HG02642 (cell line): ENCODE measurements at regions not wholly inside any gene's neighbourhood (a gene's known extent, or its start where the extent isn't known, plus 50 kb on each side); places are given as distances from the start of the nearest gene placed in this dataset.
"Not testable (repeated sequence)": the region's sequence is repeated elsewhere in the genome, so short reads cannot be mapped to it uniquely, and the experiment has no call there.

Experiments used
- ATAC-seq: cut with Tn5 transposase; IDR thresholded peaks from one replicate; pipeline ENCODE4 v1.9.1; 2021; ENCODE audit warnings: mild to moderate bottlenecking; ENCODE audit not compliant: unreplicated experiment, poor library complexity

DNA sequence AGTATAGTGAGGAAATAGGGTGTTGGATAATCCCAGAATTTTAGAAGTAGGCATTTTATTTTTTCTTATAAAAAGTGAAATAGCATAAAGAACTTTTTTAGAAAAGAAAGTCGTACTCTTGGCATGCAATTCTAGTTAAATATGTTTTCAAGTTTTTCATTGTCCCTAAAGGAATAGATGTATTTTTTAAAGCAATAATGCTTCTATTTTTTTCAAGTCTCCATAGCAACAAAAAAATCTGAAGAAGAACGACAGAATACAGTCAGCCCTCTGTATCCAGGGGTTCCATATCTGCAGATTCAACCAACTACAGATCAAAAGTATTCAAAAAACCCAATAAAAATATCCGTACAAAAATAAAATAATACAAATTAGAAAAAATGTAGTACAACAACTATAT, 538.2 kb downstream of the GLUD2 start:
- ATAC-seq, result no peak

DNA sequence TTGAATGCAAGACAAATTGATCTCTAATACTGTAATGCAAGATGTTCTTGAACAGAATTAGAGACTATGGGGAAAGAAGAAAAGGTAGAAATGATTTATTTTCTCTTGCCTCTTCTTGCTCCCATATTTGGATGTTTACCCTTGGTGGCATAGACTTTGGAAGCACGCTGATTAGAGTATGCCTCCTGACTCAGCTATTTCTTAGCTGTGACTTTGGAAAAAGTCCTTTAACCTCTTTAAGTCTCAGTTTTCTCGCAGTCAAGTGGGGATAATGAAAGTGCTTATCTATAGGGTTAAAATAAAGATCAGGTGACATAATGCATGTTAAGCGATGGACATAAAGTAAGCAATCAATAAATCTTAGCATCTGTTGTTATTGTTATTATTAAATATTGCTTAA, 545.5 kb downstream of the GLUD2 start:
- no peak for ATAC-seq

DNA sequence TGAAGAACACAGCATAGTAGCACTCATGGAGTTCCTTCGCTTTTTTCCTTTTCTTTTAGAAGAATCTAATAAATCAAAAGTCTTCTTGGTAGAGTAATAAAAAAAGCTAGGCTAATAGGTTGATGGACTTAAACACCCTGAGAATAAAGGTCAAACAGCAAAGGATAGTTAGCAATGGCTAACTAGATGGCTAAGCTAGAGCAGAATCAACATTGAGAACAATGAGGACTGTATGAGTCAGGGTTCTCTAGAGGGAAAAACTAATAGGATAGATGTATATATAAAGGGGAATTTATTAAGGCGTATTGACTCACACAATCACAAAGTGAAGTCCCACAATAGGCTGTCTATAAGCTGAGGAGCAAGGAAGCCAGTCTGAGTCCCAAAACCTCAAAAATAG, 550.9 kb downstream of the GLUD2 start:
- no peak for ATAC-seq

DNA sequence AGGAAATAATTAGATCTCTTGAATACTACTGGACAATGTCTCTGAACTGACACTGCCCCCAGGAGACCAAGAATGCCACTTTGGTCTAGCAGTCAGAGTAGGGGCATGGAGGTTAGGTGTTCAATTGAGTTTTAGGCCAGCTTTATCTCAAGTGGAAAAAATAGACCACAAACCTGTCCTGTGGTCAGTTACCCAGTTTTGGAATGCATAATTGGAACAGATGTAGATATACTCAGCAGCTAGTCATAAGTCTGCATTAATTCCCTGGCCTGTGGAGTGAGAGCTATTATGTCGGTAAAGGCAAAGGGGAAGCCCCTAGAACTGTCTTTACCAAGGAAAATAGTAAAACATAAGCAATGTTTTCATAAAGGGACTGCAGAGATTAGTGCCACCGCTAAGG, 587.7 kb downstream of the GLUD2 start:
- ATAC-seq, result no peak

DNA sequence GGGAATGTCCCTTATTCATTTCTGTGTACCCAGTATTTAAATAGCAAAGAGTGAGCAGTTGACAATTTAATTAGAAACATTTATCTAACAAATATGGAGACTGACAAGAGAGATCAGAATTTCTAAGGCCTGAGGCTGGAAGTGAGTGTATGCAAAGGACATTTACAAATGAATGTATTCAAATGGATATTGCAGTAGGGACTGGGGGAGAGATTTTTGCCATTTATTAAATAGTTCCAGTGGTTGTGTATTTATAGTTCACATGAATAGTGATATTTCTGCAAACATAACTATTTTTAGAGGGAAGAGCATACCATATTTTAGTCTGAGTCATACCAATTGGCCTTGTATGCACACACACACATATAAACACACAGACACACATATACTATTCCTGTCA, 592.4 kb downstream of the GLUD2 start:
- ATAC-seq, result no peak

DNA sequence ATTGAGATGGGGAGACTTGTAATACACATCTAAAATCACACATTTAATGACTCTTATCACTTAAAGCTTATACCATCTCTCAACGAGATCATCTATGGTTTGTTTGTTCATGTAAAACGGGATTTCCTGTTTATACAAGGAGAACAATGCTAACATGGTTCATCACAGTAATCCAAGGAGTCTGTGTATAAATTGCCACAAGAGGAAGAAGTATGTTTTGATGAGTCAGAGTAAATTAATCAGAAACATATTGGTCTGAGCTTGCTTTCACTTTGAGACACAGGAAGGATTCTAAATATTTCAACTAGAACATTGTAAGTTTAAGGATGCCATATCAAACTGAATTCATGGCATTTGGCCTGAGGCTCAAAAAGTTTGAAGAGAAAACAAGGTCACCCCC, 594.1 kb downstream of the GLUD2 start:
- ATAC-seq, result no peak

DNA sequence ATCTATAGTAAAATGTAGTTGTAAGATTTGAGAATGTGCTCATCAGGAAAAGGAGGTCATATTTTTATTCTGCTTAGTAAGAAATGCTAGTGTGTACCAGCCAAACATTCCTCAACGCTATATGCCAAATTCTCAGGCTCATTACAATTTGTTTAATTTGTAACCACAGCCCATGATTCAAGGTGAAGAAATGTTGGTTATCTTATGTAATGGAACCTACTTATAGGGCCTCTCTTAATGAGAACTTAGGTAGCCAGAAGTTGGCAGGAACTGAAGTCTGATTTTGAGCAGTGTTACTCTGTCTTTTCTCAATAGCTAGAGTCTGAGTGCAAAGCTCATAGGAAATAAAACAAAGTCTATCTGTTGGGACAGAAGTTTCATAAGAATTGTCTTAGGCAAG, 595.0 kb downstream of the GLUD2 start:
- no peak for ATAC-seq

DNA sequence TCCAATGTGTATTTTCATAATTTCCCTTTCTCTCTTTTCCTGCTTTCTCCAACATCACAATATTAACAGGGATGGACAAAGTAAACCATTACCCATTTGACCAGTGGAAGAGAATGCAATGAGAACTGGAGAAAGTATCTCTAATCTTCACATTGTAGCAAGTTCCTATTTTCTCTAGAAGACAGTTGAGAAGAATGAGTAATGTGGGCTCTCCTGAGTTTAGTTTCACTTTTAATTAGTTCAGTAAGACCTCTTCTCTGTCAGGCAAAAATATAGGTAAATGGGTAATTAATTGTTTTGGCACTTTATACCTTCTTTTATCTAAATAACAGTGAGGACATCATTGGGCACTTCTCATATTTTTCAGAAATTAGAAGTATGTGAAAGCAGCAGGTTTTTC, 602.0 kb downstream of the GLUD2 start:
- ATAC-seq, result no peak

DNA sequence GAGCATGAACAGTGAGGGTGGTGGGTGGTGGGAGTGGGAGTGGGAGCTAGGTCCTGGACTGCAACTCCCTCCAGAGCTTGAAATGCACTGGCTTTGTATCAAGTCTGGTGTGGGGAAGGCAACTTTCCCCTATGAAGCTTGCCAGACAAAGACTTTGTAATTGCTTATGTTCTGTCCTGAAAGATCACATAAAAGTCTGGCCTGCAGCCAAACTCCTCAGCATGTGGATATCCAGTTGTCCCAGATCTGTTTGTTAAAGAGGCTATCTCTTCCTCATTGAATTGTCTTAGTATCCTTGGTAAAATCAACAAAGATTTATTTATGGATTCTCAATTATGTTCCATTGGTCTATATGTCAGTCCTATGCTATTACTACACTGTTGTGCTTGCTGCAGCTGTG, 607.9 kb downstream of the GLUD2 start:
- ATAC-seq, result no peak

DNA sequence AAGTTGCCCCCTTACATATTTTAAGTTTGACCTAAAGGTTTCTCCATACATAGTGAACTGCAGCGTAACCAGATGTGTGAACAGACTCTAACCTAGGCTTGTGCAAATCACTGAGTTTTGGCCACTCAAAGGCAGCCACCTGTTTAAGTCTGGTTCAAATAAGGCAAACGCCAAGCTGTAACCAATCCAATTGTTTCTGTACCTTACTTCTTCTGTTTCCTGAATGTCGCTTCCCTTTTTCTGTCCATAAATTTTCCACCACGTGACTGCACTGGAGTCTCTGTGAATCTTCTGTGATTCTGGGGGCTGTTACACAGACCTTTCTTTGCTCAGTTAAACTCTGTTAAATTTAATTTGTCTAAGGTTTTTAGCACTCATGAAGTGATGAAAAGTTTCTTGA, 618.8 kb downstream of the GLUD2 start:
- ATAC-seq, result no peak

DNA sequence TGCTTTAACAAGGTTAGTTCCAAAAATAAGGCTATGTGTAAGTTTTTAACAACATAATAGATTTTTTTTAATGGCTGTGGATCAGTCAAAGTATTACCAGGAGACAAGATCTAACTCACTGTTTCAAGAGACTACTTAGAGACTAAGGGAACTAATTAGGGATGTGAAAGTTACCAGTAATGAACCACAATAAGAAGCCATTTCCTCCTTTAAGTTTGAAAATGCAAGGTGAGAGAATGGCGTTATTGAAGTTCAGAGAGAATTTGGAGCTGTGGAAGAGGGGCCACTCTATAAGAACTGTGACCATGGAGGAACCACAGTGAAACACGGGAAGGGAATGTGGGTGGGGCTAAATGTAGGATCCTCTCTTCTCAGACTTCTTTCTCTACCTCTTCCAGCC, 624.2 kb downstream of the GLUD2 start:
- no peak for ATAC-seq

DNA sequence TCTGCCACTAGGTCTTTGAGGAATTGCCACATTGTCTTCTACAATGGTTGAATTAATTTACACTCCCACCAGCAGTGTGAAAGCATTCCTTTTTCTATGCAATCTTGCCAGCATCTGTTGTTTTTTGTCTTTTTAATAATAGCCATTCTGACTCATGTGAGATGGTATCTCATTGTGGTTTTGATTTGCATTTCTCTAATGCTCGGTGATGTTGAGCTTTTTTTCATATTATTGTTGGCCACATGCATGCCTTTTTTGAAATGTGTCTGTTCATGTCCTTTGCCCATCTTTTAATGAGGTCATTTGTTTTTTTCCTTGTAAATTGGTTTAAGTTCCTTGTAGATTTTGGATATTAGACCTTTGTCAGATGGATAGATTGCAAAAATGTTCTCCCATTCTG, 661.8 kb downstream of the GLUD2 start:
- ATAC-seq, result not testable (repeated sequence)

DNA sequence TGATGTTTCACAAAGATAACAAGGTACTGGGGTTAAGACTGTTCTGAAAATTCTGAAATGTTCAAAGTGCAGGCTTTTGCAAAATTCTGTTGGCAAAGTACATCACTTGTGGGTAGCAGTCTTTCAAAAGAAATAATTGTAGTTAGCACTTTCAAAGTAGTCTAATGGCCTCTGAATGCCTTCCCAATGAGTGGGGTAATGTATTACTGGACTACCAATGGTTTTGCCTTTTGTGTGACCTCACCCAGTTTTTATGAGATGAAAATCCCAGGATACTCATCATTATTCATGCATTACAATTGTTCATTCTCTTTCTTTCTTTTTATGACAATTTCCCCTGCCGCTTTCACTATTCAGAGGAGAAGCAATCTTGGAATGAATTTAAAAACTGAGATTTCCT, 686.1 kb downstream of the GLUD2 start:
- no peak for ATAC-seq

DNA sequence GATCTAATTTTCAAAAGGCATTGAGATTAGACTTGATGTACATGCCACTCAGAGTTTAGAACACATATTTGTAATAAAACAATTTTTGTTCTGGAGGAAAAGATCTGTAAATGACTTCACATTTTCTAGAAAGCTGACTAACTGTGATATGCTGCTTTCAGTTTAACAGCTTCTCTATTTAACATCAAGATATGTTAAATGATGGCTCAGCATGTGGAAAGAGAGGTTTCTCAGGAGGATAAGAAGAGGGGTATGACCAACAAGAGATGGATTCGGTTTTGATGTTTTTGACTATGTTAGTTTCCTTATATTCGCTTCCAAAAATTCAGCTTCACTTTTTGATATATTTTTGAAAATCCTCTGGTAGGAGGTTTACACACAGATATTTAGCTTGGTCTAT, 698.7 kb downstream of the GLUD2 start:
- ATAC-seq, result no peak

DNA sequence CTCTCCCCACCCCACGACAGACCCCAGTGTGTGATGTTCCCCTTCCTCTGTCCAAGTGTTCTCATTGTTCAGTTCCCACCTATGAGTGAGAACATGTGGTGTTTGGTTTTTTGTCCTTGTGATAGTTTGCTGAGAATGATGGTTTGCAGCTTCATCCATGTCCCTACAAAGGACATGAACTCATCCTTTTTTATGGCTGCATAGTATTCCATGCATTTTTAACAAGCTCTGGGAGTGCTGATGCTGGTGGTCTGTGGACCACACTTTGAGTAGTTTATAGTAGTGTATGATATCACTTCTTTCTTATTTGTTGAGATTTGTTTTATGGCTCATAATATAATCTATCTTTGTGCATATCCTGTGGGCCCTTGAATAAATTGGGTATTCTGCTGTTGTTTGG, 706.2 kb downstream of the GLUD2 start:
- ATAC-seq, result not testable (repeated sequence)

DNA sequence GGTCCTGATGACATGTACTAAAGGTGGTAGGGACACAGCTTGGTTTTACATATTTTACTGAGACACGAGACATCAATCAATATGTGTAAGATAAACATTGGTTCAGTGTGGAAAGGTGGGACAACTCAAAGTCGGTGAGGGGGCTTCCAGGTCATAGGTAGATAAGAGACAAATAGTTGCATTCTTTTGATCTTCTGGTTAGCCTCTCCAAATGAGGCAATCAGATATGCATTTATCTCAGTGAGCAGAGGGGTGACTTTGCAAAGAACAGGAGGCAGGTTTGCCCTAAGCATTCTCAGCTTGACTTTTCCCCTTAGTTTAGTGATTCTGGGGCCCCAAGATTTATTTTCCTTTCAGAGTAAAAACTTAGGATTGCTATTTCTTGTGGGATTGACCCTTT, 706.9 kb downstream of the GLUD2 start:
- no peak for ATAC-seq

DNA sequence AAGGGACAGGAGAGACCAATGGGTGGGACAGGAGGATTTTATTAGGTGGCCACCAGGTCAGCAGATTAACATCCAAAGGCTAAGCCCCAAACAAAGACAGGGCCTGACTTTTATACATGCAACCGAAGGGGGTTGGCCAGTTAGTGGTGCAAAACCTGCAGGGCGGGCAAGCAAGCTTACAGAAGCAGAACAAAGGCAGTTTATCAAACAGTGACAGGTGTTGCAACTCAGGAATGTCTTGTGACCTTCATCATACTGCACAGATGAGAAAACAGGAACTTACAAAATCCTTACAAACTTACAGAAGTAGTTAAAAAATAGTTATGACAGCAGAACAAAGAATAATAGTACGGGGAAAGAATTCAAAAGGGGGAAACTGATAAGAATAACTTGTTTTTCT, 708.1 kb downstream of the GLUD2 start:
- ATAC-seq, result no peak

DNA sequence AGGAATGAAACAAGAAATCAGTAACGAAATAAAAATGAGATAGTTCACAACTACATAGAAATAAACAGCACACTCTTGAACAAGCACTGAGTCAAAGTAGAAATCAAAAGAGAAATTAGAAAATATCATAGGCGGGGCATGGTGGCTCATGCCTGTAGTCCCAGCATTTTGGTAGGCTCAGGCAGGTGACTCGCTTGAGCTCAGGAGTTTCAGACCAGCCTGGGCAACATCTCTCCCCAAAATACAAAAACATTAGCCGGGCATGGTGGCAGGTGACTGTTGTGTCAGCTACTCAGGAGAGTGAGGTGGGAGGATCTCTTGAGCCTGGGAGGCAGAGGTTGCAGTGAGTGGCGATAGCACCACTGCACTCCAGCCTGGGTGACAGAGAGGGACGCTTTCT, 714.4 kb downstream of the GLUD2 start:
- no peak for ATAC-seq

DNA sequence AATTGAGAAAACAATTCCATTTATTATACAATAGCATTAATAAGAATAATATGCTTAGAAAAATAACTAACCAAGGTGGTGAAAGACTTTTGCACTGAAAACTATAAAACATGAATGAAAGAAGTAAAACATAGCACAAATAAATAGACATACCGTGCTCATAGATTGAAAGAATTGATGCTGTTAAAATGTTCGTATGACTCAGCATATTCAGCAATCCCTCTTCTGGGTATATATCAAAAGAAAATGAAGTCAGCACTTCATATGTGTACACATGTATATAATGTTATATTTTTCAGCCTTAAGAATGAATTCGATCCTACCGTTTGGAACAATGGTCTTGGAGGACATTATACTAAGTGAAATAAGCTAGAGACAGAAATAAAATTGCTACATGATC, 716.3 kb downstream of the GLUD2 start:
- no peak for ATAC-seq

DNA sequence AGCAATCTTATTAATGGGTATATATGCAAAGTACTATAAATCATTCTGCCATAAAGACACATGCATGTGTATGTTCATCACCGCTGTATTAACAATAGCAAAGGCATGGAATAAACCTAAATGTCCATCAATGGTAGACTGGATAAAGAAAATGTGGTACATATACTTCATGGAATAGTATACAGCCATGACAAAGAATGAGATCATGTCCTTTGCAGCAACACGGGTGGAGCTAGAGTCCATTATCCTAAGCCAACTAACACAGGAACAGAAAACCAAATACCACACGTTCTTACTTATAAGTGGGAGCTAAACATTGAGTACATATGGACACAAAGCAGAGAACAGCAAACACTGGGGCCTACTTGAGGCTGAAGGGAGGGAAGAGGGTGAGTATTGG, 720.8 kb downstream of the GLUD2 start:
- ATAC-seq, result not testable (repeated sequence)

DNA sequence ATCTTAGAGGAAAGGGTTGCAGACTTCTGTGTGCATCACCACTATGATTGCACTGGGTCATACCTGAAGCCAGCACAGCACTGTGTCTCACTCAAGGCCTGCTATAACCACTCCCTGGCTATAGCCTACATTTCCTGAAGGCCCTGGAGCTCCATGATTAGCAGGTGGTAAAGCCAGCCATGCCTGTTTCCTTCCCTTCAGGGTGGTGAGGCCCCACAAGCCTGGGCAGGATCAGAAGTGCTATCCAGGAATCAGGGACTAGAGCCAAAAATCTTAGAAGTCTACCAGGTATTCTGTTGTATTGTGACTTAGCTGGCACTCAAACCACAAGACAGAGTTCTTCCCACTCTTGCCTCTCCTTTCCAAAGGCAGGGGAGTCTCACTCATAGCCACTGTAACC, 734.6 kb downstream of the GLUD2 start:
- no peak for ATAC-seq

DNA sequence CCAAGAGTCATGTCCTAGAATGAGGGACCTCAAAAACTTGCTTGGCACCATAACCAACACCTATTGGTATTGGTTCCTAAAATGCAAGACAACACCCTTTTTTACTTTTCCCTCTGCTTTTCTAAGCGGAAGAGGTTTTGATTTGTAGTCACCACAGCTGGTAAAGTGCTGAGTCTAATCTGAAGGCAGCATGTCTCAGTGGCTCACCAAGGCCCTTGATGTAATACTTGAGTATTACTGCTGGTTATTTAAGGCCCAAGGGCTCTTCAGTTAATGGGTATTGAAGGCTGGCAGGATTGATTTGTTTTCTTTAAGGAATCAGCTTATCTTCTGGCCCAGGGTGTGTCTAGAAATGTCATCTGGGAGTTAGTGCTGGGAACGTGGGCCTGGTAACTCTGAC, 735.1 kb downstream of the GLUD2 start:
- ATAC-seq, result no peak

DNA sequence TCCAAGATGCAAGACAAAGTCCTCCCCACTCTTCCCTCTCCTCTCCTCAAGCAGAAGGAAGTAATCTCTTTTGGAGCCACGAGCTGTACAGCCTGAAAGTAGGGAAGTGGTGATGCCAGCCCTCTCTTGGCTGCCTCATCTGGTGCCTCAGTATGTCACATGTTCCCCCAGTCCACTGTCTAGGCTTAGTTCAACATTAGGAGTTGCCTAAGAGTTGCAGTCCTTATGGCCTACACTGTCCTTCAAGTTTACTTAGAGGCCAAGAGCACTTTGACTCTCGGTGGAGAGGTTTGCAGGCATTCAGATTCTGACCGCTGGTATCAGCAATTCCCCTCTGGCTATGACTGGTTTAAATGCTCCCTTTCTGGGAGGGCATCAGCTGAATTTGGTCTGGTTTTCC, 735.6 kb downstream of the GLUD2 start:
- ATAC-seq, result no peak
